SK-N-SH treated with all-trans-retinoic acid at 6 μM for 48 hours (cell line): ENCODE measurements at regions not wholly inside any gene's neighbourhood (a gene's known extent, or its start where the extent isn't known, plus 50 kb on each side); places are given as distances from the start of the nearest gene placed in this dataset.
"Not testable (repeated sequence)": the region's sequence is repeated elsewhere in the genome, so short reads cannot be mapped to it uniquely, and the experiment has no call there.

ENCODE experiments used
- ATAC-seq: fragments of 200-7000 bp; cut with Tn5 transposase; 3 replicates; pipeline ENCODE4 v1.9.1; 2020; ENCODE audit warnings: mild to moderate bottlenecking, moderate library complexity
- ARNTL ChIP-seq: fragments of 450-650 bp; formaldehyde crosslinking; IDR thresholded peaks from 2 replicates; pipeline ENCODE4 v1.5.0; 2020; ENCODE audit warnings: low read depth, mild to moderate bottlenecking, moderate library complexity, borderline replicate concordance
- BACH2 ChIP-seq: fragments of 250-450 bp; sonication (Bioruptor Pico); IDR thresholded peaks from 2 replicates; pipeline ENCODE4 v1.9.0; 2021; ENCODE audit warnings: mild to moderate bottlenecking, borderline replicate concordance
- CREB5 ChIP-seq: fragments of 250-450 bp; sonication (Bioruptor Pico); IDR thresholded peaks from 2 replicates; pipeline ENCODE4 v1.5.1; 2020; ENCODE audit warnings: low read depth, mild to moderate bottlenecking, moderate library complexity
- CSDC2 ChIP-seq: fragments of 250-450 bp; sonication (Bioruptor Pico); IDR thresholded peaks from 2 replicates; pipeline ENCODE4 v1.5.0; 2020; ENCODE audit warnings: mild to moderate bottlenecking, moderate library complexity
- CSRNP3 ChIP-seq: fragments of 250-450 bp; sonication (Bioruptor Pico); IDR thresholded peaks from 2 replicates; pipeline ENCODE4 v1.5.1; 2021; ENCODE audit warnings: mild to moderate bottlenecking, moderate library complexity
- ESRRG ChIP-seq: fragments of 250-450 bp; sonication (Bioruptor Pico); IDR thresholded peaks from 2 replicates; pipeline ENCODE4 v1.6.1; 2021; ENCODE audit warnings: mild to moderate bottlenecking
- GLIS3 ChIP-seq: fragments of 250-450 bp; sonication (Bioruptor Pico); IDR thresholded peaks from 2 replicates; pipeline ENCODE4 v1.5.0; 2020; ENCODE audit warnings: mild to moderate bottlenecking, moderate library complexity
- ISL1 ChIP-seq: fragments of 250-450 bp; sonication (Bioruptor Pico); IDR thresholded peaks from 2 replicates; pipeline ENCODE4 v2.1.2; 2022; ENCODE audit warnings: mild to moderate bottlenecking, moderate library complexity
- OSR1 ChIP-seq: fragments of 250-450 bp; sonication (Bioruptor Pico); IDR thresholded peaks from 2 replicates; pipeline ENCODE4 v1.8.0; 2022; ENCODE audit warnings: moderate library complexity, mild to moderate bottlenecking, inconsistent platforms
- PATZ1 ChIP-seq: fragments of 250-450 bp; sonication (Bioruptor Pico); IDR thresholded peaks from 2 replicates; pipeline ENCODE4 v1.8.0; 2020; ENCODE audit warnings: mild to moderate bottlenecking, moderate library complexity, borderline replicate concordance
- POU6F1 ChIP-seq: fragments of 250-450 bp; sonication (Bioruptor Pico); IDR thresholded peaks from 2 replicates; pipeline ENCODE4 v1.8.0; 2021; ENCODE audit warnings: low read depth, mild to moderate bottlenecking, moderate library complexity, borderline replicate concordance
- PPARA ChIP-seq: fragments of 250-450 bp; sonication (Bioruptor Pico); IDR thresholded peaks from 2 replicates; pipeline ENCODE4 v1.5.0; 2020; ENCODE audit warnings: mild to moderate bottlenecking, borderline replicate concordance
- RARB ChIP-seq: fragments of 250-450 bp; sonication (Bioruptor Pico); IDR thresholded peaks from 2 replicates; pipeline ENCODE4 v1.8.0; 2021; ENCODE audit warnings: mild to moderate bottlenecking, moderate library complexity
- SNAI2 ChIP-seq: fragments of 250-450 bp; sonication (Bioruptor Pico); IDR thresholded peaks from 2 replicates; pipeline ENCODE4 v1.5.0; 2020; ENCODE audit warnings: mild to moderate bottlenecking, moderate library complexity
- TCF4 ChIP-seq: fragments of 250-450 bp; sonication (Bioruptor Pico); IDR thresholded peaks from 2 replicates; pipeline ENCODE4 v1.8.0; 2021; ENCODE audit warnings: mild to moderate bottlenecking, moderate library complexity, borderline replicate concordance
- TOX ChIP-seq: fragments of 250-450 bp; sonication (Bioruptor Pico); IDR thresholded peaks from 2 replicates; pipeline ENCODE4 v1.8.0; 2021; ENCODE audit warnings: mild to moderate bottlenecking, moderate library complexity, borderline replicate concordance
- ZC3H10 ChIP-seq: fragments of 250-450 bp; sonication (Bioruptor Pico); IDR thresholded peaks from 2 replicates; pipeline ENCODE4 v1.5.1; 2021; ENCODE audit warnings: mild to moderate bottlenecking, moderate library complexity
- ZFP3 ChIP-seq: fragments of 250-450 bp; sonication (Bioruptor Pico); IDR thresholded peaks from 2 replicates; pipeline ENCODE4 v1.5.0; 2020; ENCODE audit warnings: mild to moderate bottlenecking, moderate library complexity
- ZFP30 ChIP-seq: fragments of 450-650 bp; formaldehyde crosslinking; IDR thresholded peaks from 2 replicates; pipeline ENCODE4 v1.5.0; 2022; ENCODE audit warnings: mild to moderate bottlenecking, moderate library complexity
- ZNF565 ChIP-seq: fragments of 450-650 bp; formaldehyde crosslinking; conservative IDR thresholded peaks from 2 replicates; pipeline ENCODE4 v1.5.0; 2020; ENCODE audit warnings: low read depth, mild to moderate bottlenecking, moderate library complexity
- ZNF70 ChIP-seq: fragments of 450-650 bp; formaldehyde crosslinking; IDR thresholded peaks from 2 replicates; pipeline ENCODE4 v1.5.0; 2020; ENCODE audit warnings: mild to moderate bottlenecking, moderate library complexity
- ZNF8 ChIP-seq: fragments of 450-650 bp; formaldehyde crosslinking; IDR thresholded peaks from 2 replicates; pipeline ENCODE4 v1.5.0; 2020; ENCODE audit warnings: mild to moderate bottlenecking, moderate library complexity
- TF ChIP-seq, protein P1 (sequence below): fragments of 250-450 bp; sonication (Bioruptor Pico); IDR thresholded peaks from 2 replicates; pipeline ENCODE4 v1.5.0; 2020; ENCODE audit warnings: mild to moderate bottlenecking, moderate library complexity

GRCh38 chr4:100608651-100609050 is 90.8 kb upstream of the EMCN start:
- not testable (repeated sequence) for ATAC-seq

DNA sequence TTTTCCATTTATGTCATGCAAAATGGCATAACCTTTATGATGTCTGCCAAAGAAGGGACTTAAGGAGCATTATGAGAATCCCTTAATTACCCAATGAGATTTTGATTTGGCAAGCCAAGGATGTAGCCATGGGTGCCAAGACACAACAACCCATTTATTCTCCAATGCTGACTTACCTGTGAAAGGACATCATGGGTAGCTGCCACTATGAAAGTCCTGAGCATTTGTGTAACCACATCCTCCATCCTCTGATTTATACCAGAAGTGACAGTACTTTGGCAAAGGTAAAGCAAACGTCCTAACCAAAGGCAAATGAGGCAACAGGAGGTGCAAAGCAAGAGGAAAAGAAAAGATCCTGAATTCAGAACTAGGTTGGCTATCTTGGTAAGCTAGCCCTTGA is 87.3 kb upstream of the EMCN start:
- no peak for TF ChIP-seq ZC3H10 (CRISPR knock-in tag)
- no peak for TF ChIP-seq RARB (CRISPR knock-in tag)
- no peak for TF ChIP-seq OSR1 (CRISPR knock-in tag)
- TF ChIP-seq ZFP30, result no peak
- no peak for TF ChIP-seq CSDC2 (CRISPR knock-in tag)
- TF ChIP-seq, protein P1, sequence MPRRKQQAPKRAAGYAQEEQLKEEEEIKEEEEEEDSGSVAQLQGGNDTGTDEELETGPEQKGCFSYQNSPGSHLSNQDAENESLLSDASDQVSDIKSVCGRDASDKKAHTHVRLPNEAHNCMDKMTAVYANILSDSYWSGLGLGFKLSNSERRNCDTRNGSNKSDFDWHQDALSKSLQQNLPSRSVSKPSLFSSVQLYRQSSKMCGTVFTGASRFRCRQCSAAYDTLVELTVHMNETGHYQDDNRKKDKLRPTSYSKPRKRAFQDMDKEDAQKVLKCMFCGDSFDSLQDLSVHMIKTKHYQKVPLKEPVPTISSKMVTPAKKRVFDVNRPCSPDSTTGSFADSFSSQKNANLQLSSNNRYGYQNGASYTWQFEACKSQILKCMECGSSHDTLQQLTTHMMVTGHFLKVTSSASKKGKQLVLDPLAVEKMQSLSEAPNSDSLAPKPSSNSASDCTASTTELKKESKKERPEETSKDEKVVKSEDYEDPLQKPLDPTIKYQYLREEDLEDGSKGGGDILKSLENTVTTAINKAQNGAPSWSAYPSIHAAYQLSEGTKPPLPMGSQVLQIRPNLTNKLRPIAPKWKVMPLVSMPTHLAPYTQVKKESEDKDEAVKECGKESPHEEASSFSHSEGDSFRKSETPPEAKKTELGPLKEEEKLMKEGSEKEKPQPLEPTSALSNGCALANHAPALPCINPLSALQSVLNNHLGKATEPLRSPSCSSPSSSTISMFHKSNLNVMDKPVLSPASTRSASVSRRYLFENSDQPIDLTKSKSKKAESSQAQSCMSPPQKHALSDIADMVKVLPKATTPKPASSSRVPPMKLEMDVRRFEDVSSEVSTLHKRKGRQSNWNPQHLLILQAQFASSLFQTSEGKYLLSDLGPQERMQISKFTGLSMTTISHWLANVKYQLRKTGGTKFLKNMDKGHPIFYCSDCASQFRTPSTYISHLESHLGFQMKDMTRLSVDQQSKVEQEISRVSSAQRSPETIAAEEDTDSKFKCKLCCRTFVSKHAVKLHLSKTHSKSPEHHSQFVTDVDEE (CRISPR knock-in tag), result no peak
- TF ChIP-seq ZNF70 (CRISPR knock-in tag), result no peak
- no peak for TF ChIP-seq ARNTL
- TF ChIP-seq PATZ1 (CRISPR knock-in tag), result no peak
- no peak for TF ChIP-seq TCF4
- no peak for TF ChIP-seq ESRRG
- TF ChIP-seq ZFP3 (CRISPR knock-in tag), result no peak
- TF ChIP-seq POU6F1 (CRISPR knock-in tag), result no peak
- TF ChIP-seq BACH2 (CRISPR knock-in tag), result no peak
- no peak for TF ChIP-seq PPARA
- no peak for TF ChIP-seq CSRNP3 (CRISPR knock-in tag)
- no peak for TF ChIP-seq TOX (CRISPR knock-in tag)
- no peak for TF ChIP-seq GLIS3 (CRISPR knock-in tag)
- TF ChIP-seq ZNF565, result no peak
- TF ChIP-seq ZNF8, result no peak
- ATAC-seq, result no peak

DNA sequence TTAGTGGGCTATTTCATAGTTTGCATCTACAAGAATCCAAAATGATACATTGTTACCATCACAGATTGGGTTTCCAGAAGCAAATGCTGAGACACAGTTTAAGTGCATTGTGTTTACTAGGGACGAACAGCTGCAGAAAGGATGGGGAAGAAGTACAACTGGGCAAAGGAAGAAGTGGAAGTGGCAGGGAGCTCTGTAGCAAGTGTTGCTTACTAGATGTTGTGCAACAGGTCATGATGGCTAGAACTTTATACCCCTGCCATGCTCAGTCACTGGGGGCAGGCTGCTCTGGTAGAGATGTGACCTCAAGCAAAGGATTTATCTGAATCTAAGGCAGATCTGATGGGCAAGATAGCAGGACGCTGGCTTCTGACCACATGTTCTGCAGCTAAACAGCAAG is 76.1 kb upstream of the EMCN start:
- no peak for ATAC-seq
- TF ChIP-seq ISL1 (CRISPR knock-in tag) (no peak), ZNF565 (no peak), PATZ1 (CRISPR knock-in tag) (no peak), RARB (CRISPR knock-in tag) (no peak), ZFP30 (no peak), GLIS3 (CRISPR knock-in tag) (no peak), SNAI2 (CRISPR knock-in tag) (no peak), PPARA (no peak), CREB5 (CRISPR knock-in tag) (no peak), CSRNP3 (CRISPR knock-in tag) (no peak), TCF4 (no peak), ESRRG (no peak), ZNF8 (no peak), ARNTL (no peak), ZC3H10 (CRISPR knock-in tag) (no peak), ZFP3 (CRISPR knock-in tag) (no peak), OSR1 (CRISPR knock-in tag) (no peak)
- TF ChIP-seq, protein P1 (CRISPR knock-in tag), result no peak
